Brain microvascular endothelial cell (primary cell): ENCODE measurements at regions not wholly inside any gene's neighbourhood (a gene's known extent, or its start where the extent isn't known, plus 50 kb on each side); places are given as distances from the start of the nearest gene placed in this dataset.

Source experiments
- DNase-seq: peaks from one replicate; pipeline ENCODE4 v3.0.0-alpha.2; 2020
- H3K27ac ChIP-seq: fragments of 250-450 bp; sonication (Bioruptor Pico); 2 replicates; pipeline ENCODE4 v1.5.1; 2020; ENCODE audit warnings: mild to moderate bottlenecking, moderate library complexity
- H3K27me3 ChIP-seq: fragments of 250-450 bp; sonication (Bioruptor Pico); replicated peaks from 2 replicates; pipeline ENCODE4 v1.5.1; 2020; ENCODE audit warnings: mild to moderate bottlenecking
- H3K36me3 ChIP-seq: fragments of 250-450 bp; sonication (Bioruptor Pico); replicated peaks from 2 replicates; pipeline ENCODE4 v1.5.1; 2020; ENCODE audit warnings: mild to moderate bottlenecking
- H3K4me3 ChIP-seq: 2 replicates; pipeline ENCODE4 v1.5.1; 2011; ENCODE audit warnings: low read depth, mild to moderate bottlenecking, control low read depth, low read length, moderate library complexity
- CTCF ChIP-seq: IDR thresholded peaks from 2 replicates; pipeline ENCODE4 v1.5.1; 2011; ENCODE audit warnings: low read depth, mild to moderate bottlenecking, moderate library complexity, low read length, control low read depth, inconsistent platforms; ENCODE audit errors: missing control alignments
- in situ Hi-C: cut with HindIII; loops from 2 replicates; pipeline ENCODE4 v1.10.0; 2017; ENCODE audit warnings: low sequenced_read_pairs, low pct_ligation_motif_present

- Histone ChIP-seq H3K27ac (no peak overlapping the region), H3K4me3 (no peak overlapping the region), H3K36me3 (no peaks in the 10 kb centered on the region), H3K27me3 (peaks cover 10% of the 10 kb centered on the region)
- TF ChIP-seq CTCF = no peak
- no peak for DNase-seq
- in situ Hi-C loops = no loop called here
Observed at GRCh38 chr22:44578110-44578457, 80.1 kb upstream of the RTL6 start.

DNA sequence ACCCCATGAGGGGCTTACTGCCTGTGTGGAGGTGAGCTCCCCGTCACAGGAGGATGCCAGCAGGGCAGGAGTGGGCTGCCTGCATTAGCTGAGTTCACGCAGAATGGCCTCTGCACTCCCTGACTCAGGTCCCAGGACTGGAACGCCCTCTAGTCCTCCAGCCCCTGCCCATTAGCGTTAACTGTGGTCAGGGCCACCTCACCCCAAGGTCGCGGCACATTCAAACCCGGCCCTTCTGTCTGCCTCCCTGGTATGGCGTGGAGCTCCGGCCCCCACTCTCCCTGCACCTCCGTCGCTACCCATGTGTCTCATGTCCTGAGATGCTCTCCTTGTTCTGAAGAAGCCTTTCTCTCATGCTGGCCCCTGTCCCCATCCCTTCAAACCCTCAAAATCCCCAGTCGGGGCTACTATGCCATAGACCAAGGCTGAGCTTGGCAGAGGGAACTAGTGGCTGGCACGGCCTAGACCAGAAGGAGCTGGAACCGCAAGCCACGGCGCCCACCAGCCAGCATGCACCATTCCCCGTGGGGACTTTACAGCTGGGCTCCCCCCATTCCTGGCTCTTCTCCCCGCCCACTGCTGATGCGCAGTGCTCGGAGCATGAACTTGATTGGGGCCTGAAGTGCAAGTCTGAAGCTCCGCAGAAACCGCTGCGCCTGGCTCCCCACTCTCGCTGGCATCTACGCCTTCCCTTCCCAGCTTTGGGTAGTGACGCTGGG lies 79.5 kb upstream of the RTL6 start:
- Histone ChIP-seq H3K36me3 (no peaks in the 10 kb centered on the region), H3K27me3 (peaks cover 10% of the 10 kb centered on the region), H3K27ac (no peak overlapping the region), H3K4me3 (no peak overlapping the region)
- in situ Hi-C loops = no loop called here
- DNase-seq = no peak
- TF ChIP-seq CTCF = no peak

GRCh38 chr22:44576311-44577260 lies 78.6 kb upstream of the RTL6 start:
- Histone ChIP-seq H3K36me3 (no peaks in the 10 kb centered on the region), H3K4me3 (no peak overlapping the region), H3K27ac (no peak overlapping the region), H3K27me3 (peaks cover 10% of the 10 kb centered on the region)
- TF ChIP-seq CTCF = no peak
- in situ Hi-C loops = no loop called here
- no peak for DNase-seq

DNA sequence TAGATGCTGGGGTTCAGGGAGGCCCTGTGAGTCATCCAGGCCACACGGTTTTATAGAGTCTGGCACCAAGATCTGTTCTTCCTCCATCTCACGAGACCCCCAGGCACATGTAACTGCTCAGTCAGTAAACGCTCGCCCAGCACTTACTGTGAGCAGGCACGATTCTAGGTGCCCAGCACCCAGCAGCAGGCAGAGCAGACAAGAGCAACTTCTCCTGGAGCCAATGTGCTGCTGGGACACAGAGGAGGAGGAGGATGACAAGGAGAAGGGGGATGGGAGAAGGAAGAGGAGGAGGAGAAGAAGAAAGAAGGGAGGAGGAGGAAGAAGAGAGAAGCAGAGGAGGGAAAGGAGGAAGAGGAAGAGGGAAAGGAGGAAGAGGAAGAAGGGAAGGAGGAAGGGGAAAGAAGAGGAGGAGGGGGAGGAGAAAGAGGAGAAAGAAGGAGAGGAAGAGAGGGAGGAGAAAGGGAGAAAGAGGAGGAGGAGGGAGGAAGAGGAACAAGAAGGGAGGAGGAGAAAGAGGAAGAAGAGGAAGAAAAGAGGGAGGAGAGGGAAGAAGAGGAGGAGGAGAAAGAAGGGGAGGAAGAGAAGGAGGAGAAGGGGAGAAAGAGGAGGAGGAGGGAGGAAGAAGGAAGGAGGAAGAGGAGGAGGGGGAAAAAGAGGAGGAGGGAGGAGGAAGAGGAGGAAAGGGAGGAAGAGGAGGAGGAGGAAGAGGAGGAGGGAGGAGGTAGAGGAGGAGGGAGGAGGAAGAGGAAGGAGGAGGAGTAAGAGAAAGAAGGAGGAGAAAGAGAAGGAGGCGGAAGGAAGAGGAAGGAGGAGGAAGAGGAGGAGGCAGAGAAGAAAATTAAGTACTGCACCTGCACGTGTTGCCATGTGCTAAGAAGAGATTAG lies 77.6 kb upstream of the RTL6 start:
- DNase-seq = no peak
- in situ Hi-C loops = no loop called here
- Histone ChIP-seq H3K27ac (no peak overlapping the region), H3K27me3 (peaks cover 10% of the 10 kb centered on the region), H3K4me3 (no peak overlapping the region), H3K36me3 (no peaks in the 10 kb centered on the region)
- TF ChIP-seq CTCF = no peak

DNA sequence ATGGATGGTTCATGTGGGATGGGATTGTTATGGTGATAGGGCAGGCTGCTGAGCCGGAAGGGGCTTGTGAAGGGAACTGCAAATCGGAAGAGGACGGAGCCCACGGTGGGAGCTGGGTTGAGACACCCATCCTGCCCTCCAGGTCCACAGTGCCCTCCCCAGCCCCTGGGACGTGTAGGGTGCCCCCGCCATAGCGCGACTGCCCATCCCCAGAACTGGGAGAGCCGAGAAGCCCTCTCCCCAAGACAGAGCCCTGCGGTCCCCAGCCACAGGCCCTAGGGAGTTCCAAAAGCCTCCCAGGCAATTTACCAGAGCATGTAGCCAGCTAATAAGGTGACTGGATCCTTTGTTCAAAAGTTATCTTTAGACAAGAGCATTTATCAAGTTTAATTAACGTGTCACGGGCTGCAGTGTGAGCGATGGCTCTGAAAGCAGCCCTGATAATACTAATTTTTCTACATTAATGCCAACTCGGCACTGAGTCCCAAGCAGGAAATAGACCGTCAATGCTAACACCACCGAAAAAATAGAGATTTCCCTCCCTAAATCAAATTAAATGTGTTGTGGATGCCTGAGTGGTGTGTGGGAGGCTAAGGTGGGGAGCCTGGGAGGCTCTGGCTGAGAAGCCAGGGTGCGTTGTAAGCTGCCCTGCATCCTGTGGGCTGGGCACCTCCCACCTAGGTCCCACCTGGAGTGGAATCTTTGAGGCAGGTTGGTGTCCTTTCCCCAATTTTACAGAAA lies 76.8 kb upstream of the RTL6 start:
- peaks cover 10% of the 10 kb centered on the region for H3K27me3 ChIP-seq
- no peak for DNase-seq
- H3K27ac ChIP-seq = no peak overlapping the region
- no peak for TF ChIP-seq CTCF
- H3K36me3 ChIP-seq = no peaks in the 10 kb centered on the region
- in situ Hi-C loops = no loop called here
- no peak overlapping the region for H3K4me3 ChIP-seq
